ENCODE measurements at regions not wholly inside any gene's neighbourhood (a gene's known extent, or its start where the extent isn't known, plus 50 kb on each side); places are given as distances from the start of the nearest gene placed in this dataset.

DNA sequence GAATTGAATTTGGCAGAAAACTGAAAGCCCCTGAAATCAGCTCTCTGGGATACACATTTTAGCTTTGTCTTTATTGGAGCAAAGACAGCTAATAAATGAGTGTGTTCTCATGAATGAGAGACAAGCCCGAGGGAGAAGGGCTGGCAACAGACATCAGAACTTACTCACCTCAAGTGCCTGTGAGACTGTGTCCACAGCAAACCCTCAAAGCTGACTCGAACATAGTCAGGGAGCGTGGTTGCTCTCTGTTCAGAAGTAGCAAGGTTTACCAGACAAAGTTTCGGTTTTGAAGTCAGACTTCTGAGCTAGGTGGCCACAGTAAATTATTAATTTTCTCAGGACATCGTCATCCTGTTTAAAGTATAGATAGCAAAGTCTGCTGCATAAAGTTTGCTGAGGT, 207.9 kb downstream of the CMPK2 start:
- no peak for TF ChIP-seq POLR2AphosphoS5 (IDR thresholded peaks at IDR 0.05; ENCODE audit: low read depth, low read length)
- TF ChIP-seq, protein P1, sequence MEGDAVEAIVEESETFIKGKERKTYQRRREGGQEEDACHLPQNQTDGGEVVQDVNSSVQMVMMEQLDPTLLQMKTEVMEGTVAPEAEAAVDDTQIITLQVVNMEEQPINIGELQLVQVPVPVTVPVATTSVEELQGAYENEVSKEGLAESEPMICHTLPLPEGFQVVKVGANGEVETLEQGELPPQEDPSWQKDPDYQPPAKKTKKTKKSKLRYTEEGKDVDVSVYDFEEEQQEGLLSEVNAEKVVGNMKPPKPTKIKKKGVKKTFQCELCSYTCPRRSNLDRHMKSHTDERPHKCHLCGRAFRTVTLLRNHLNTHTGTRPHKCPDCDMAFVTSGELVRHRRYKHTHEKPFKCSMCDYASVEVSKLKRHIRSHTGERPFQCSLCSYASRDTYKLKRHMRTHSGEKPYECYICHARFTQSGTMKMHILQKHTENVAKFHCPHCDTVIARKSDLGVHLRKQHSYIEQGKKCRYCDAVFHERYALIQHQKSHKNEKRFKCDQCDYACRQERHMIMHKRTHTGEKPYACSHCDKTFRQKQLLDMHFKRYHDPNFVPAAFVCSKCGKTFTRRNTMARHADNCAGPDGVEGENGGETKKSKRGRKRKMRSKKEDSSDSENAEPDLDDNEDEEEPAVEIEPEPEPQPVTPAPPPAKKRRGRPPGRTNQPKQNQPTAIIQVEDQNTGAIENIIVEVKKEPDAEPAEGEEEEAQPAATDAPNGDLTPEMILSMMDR (IDR thresholded peaks at IDR 0.05), result no peak
